Right lobe of liver (tissue), 4 donors: ENCODE measurements at regions not wholly inside any gene's neighbourhood (a gene's known extent, or its start where the extent isn't known, plus 50 kb on each side); places are given as distances from the start of the nearest gene placed in this dataset.

Experiments used
- POLR2A ChIP-seq: fragments of 450-650 bp; IDR thresholded peaks from one replicate; pipeline ENCODE4 v1.6.1; 2017; ENCODE audit warnings: antibody characterized with exemption, mild to moderate bottlenecking
- TF ChIP-seq, protein P1 (sequence below), 4 donors: fragments of 200-600 bp in 3 of 4; fragments of 450-650 bp in 1 of 4; IDR thresholded peaks; one replicate each; pipeline versions ENCODE4 v1.5.1 to v1.8.0; 2016 to 2022; ENCODE audit warnings: antibody characterized with exemption in 4 of 4, mild to moderate bottlenecking in 2 of 4
- donor health status: DM: no; HTN: no; CAD: no.
- donor health status: DM: no; HTN: no; CAD: no.
- donor health status: DM: no; HTN: yes; CAD: no.

DNA sequence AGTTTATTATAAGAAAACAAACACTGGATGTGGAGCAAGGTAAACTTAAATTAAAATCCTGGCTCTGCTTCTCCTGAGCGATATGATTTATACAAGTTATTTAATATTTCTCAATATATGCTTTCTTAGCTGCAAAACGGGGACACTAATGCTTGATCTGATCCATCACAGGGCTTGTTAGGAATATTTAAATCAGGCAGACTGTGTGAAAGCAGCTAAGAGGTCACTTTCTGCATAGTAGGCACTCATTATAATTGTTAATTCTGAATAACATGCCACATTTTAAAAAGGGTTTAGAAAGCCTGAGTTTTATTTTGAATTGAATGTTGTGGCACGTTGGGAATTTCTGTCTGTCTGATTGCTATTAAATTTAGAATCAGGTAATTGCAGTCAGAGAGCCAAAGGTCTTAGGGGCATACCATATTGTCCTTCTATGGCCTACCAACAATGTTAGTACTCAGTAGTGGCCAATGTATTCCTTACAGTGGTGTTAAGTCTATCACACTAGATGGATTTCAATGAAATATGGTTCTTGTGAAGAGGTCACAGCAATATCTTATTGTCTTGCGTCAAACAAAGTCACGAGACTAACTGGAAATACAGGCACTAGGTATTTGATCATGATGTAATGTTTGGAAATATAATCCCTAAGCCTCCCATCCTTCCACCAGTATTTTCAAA is 890.0 kb upstream of the CDH8 start:
- TF ChIP-seq, protein P1, sequence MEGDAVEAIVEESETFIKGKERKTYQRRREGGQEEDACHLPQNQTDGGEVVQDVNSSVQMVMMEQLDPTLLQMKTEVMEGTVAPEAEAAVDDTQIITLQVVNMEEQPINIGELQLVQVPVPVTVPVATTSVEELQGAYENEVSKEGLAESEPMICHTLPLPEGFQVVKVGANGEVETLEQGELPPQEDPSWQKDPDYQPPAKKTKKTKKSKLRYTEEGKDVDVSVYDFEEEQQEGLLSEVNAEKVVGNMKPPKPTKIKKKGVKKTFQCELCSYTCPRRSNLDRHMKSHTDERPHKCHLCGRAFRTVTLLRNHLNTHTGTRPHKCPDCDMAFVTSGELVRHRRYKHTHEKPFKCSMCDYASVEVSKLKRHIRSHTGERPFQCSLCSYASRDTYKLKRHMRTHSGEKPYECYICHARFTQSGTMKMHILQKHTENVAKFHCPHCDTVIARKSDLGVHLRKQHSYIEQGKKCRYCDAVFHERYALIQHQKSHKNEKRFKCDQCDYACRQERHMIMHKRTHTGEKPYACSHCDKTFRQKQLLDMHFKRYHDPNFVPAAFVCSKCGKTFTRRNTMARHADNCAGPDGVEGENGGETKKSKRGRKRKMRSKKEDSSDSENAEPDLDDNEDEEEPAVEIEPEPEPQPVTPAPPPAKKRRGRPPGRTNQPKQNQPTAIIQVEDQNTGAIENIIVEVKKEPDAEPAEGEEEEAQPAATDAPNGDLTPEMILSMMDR (IDR thresholded peaks at IDR 0.05), result no peak
- no peak for TF ChIP-seq POLR2A
